ENCODE measurements at regions not wholly inside any gene's neighbourhood (a gene's known extent, or its start where the extent isn't known, plus 50 kb on each side); places are given as distances from the start of the nearest gene placed in this dataset.

DNA sequence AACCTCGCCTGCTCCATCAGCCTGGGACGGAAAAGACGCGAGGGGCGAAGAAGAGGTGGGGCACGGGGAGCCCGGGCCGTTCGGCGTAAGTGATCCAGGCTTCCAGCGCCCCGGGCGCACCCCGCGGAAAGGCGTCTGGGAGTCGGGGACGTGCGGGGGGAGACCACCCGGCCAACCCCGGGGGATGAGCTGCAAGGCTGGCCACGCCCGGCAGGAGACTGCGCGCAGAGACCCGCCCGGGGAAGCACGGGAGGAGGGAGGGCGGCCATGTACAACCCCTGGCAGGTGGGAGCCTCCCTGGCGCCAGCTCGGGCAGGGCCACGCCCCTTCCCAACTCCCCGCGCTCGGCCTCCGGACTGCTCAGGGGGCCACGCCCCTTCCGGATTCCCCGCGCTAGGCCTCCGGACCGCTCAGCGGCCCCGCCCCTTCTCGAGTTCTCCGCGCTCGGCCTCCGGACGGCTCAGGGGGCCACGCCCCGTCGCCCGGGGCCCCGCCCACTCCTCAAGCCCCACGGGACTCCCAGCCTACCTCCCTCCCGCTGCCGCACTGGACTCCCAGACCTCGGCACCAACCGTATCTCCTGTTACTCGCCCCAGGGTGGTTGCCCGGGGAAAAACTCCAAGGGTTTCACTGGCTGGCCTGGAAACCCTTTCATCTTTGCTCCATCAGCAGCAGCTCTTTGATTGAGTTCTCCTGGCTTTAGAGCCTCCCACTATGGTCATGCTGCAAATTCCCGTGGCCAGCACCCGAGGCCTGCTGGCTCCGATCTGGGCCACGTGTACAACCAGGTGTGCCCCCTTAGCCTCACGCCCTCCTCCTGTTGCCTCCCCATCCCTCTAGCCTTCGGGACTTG lies 284.4 kb downstream of the ZEB1 start (continued):
- TF ChIP-seq MAZ (CRISPR knock-in tag; conservative IDR thresholded peaks at IDR 0.05 in 1 of 2, IDR thresholded peaks at IDR 0.05 in 1 of 2), result peak in 1 of 2 experiments; percentile 65; a peak in 1 of 4 replicates
- TF ChIP-seq ARID1B (IDR thresholded peaks at IDR 0.05), result no peak
- peak; percentile 47 for TF ChIP-seq CCNT2 (IDR thresholded peaks at IDR 0.05; ENCODE audit: borderline replicate concordance, extremely low read depth, insufficient read length, low read depth, low read length)
- TF ChIP-seq EGR1 (conservative IDR thresholded peaks at IDR 0.05), result no peak
- TF ChIP-seq ZNF586 (CRISPR knock-in tag; conservative IDR thresholded peaks at IDR 0.05), result no peak
- TF ChIP-seq SRSF1 (IDR thresholded peaks at IDR 0.05; ENCODE audit: low read depth, low read length), result no peak
- TF ChIP-seq JUN (IDR thresholded peaks at IDR 0.05; ENCODE audit: borderline replicate concordance, low read depth, low read length), result no peak
- TF ChIP-seq JUN (CRISPR knock-in tag; IDR thresholded peaks at IDR 0.05; ENCODE audit: borderline replicate concordance), result no peak
- TF ChIP-seq RBFOX2 (IDR thresholded peaks at IDR 0.05; ENCODE audit: low read depth, low read length), result peak; percentile 47; the same call in 1 of the 2 replicates
- TF ChIP-seq, protein P1, sequence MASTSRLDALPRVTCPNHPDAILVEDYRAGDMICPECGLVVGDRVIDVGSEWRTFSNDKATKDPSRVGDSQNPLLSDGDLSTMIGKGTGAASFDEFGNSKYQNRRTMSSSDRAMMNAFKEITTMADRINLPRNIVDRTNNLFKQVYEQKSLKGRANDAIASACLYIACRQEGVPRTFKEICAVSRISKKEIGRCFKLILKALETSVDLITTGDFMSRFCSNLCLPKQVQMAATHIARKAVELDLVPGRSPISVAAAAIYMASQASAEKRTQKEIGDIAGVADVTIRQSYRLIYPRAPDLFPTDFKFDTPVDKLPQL (IDR thresholded peaks at IDR 0.05; ENCODE audit: extremely low read depth, insufficient read length), result no peak
- no peak for TF ChIP-seq WHSC1 (IDR thresholded peaks at IDR 0.05; ENCODE audit: low read length)
- TF ChIP-seq, protein P2, sequence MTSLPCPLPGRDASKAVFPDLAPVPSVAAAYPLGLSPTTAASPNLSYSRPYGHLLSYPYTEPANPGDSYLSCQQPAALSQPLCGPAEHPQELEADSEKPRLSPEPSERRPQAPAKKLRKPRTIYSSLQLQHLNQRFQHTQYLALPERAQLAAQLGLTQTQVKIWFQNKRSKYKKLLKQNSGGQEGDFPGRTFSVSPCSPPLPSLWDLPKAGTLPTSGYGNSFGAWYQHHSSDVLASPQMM (CRISPR knock-in tag; IDR thresholded peaks at IDR 0.05), result no peak
- TF ChIP-seq ZC3H8 (IDR thresholded peaks at IDR 0.05), result no peak
- TF ChIP-seq GATAD2A (IDR thresholded peaks at IDR 0.05), result no peak
- no peak for TF ChIP-seq ZNF77 (CRISPR knock-in tag; IDR thresholded peaks at IDR 0.05)
- TF ChIP-seq MTA1 (IDR thresholded peaks at IDR 0.05; ENCODE audit: borderline replicate concordance), result no peak
- no peak for TF ChIP-seq STAT5B (CRISPR knock-in tag; IDR thresholded peaks at IDR 0.05)
- TF ChIP-seq HIVEP1 (CRISPR knock-in tag; IDR thresholded peaks at IDR 0.05), result no peak
- TF ChIP-seq GTF2E2 (tag; IDR thresholded peaks at IDR 0.05), result no peak
- TF ChIP-seq U2AF2 (optimal IDR thresholded peaks at IDR 0.05; ENCODE audit: low read depth, low read length), result no peak
- no peak for TF ChIP-seq CBFA2T2 (conservative IDR thresholded peaks at IDR 0.05)
- no peak for TF ChIP-seq FOXJ3 (CRISPR knock-in tag; IDR thresholded peaks at IDR 0.05)
- no peak for TF ChIP-seq DNMT1 (IDR thresholded peaks at IDR 0.05)
- TF ChIP-seq GATA2 (CRISPR knock-in tag; IDR thresholded peaks at IDR 0.05), result no peak
- TF ChIP-seq PCBP2 (IDR thresholded peaks at IDR 0.05; ENCODE audit: low read depth, low read length, poor library complexity, severe bottlenecking), result no peak
- no peak for TF ChIP-seq EWSR1 (IDR thresholded peaks at IDR 0.05; ENCODE audit: borderline replicate concordance, low read depth, partially characterized antibody)
- peak; percentile 71 for TF ChIP-seq CXXC5 (CRISPR knock-in tag; IDR thresholded peaks at IDR 0.05)
- TF ChIP-seq, protein P3, sequence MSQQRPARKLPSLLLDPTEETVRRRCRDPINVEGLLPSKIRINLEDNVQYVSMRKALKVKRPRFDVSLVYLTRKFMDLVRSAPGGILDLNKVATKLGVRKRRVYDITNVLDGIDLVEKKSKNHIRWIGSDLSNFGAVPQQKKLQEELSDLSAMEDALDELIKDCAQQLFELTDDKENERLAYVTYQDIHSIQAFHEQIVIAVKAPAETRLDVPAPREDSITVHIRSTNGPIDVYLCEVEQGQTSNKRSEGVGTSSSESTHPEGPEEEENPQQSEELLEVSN (IDR thresholded peaks at IDR 0.05; ENCODE audit: borderline replicate concordance in 1 of 2, extremely low read depth in 1 of 2, insufficient read depth in 1 of 2, insufficient read length in 1 of 2, low read depth in 1 of 2, low read length in 1 of 2, poor library complexity in 1 of 2, severe bottlenecking in 1 of 2), result peak in 1 of 2 experiments; percentile 69
- no peak for TF ChIP-seq XRCC5 (IDR thresholded peaks at IDR 0.05; ENCODE audit: low read depth, low read length)
